Heart right ventricle (tissue), 16 donors: ENCODE measurements at regions not wholly inside any gene's neighbourhood (a gene's known extent, or its start where the extent isn't known, plus 50 kb on each side); places are given as distances from the start of the nearest gene placed in this dataset.
A peak's percentile ranks its signal among the peaks of the same experiment; 100 is the strongest.

Experiments used
- ATAC-seq, 8 donors: fragments of 200-7000 bp; cut with Tn5 transposase; one replicate each; pipeline ENCODE4 v1.9.1; 2020; ENCODE audit warnings: mild to moderate bottlenecking in 8 of 8, moderate library complexity in 8 of 8, moderate number of reproducible peaks in 1 of 8
- DNase-seq, 2 donors: peaks; one replicate each; pipeline ENCODE4 v3.0.0-alpha.2; 2020
- H3K27ac ChIP-seq, 10 donors: fragments of 200-600 bp; sonication (generic) in 2 of 10; one replicate each; pipeline versions ENCODE4 v1.5.0 to v1.8.0; 2020 to 2022; ENCODE audit warnings: mild to moderate bottlenecking in 3 of 10
- H3K27me3 ChIP-seq, 7 donors: fragments of 200-600 bp; one replicate each; pipeline ENCODE4 v1.8.0; 2021 to 2022; ENCODE audit warnings: mild to moderate bottlenecking in 2 of 7
- H3K36me3 ChIP-seq, 9 donors: fragments of 200-600 bp; sonication (generic) in 1 of 9; one replicate each; pipeline versions ENCODE4 v1.5.0 to v1.8.0; 2020 to 2022; ENCODE audit warnings: mild to moderate bottlenecking in 2 of 9
- H3K4me1 ChIP-seq, 9 donors: fragments of 200-600 bp; sonication (generic) in 1 of 9; one replicate each; pipeline versions ENCODE4 v1.5.0 to v1.8.0; 2020 to 2022; ENCODE audit warnings: mild to moderate bottlenecking in 4 of 9
- H3K4me3 ChIP-seq, 10 donors: fragments of 200-600 bp; sonication (generic) in 2 of 10; one replicate each; pipeline versions ENCODE4 v1.5.0 to v1.8.0; 2020 to 2022; ENCODE audit warnings: mild to moderate bottlenecking in 7 of 10, moderate library complexity in 2 of 10
- H3K9me3 ChIP-seq, 11 donors: fragments of 200-600 bp in 10 of 11; sonication (generic) in 2 of 11; one replicate each; pipeline versions ENCODE4 v1.5.0 to v1.8.0; 2013 to 2022; ENCODE audit warnings: mild to moderate bottlenecking in 2 of 11, control low read depth in 1 of 11, moderate library complexity in 1 of 11
- CTCF ChIP-seq, 9 donors: fragments of 200-600 bp; sonication (generic) in 2 of 9; IDR thresholded peaks; one replicate each; pipeline versions ENCODE4 v1.5.0 to v1.8.0; 2021 to 2022; ENCODE audit warnings: antibody characterized with exemption in 9 of 9, mild to moderate bottlenecking in 5 of 9, moderate library complexity in 1 of 9
- WGBS, 2 donors: extraction: QIAGEN DNeasy Blood & Tissue Kit; methylation state at CpG; one replicate each; pipeline ENCODE4 v1.1.7; 2013; ENCODE audit warnings: inconsistent platforms in 1 of 2; 5-methylcytosine and 5-hydroxymethylcytosine counted together
- intact Hi-C, 10 donors: fragments of 100-400 bp; cut with DNase I; formaldehyde crosslinking; loops; one replicate each; pipeline versions ENCODE4 v1.11.1 to v1.14.2; 2022
- donor health status: Arrhythmogenic right ventricular cardiomyopathy.
- donor health status: ischemic (EF 13 %, LVEDD 7.1; RV severe dilation, severe dysfunction).
- donor health status: healthy with polysubstance abuse.
- donor health status: DM: no; HTN: yes; CAD: no.
- donor health status: DM: no; HTN: no; CAD: no.
- donor health status: ischemic (EF 25% LVEDD 6.9; RV normal size, moderate dysfunction).
- donor health status: ischemic (EF 25% LVEDD 5.7; RV mildly dilated, moderate dysfunction).
- donor health status: healthy.
- donor health status: DM: yes; HTN: yes; CAD: no.
- donor health status: Ischemic cardiomyopathy.
- donor health status: ischemic (EF 35%, LVEDD 5.7; RV mildly dilated, moderate dysfunction).
- donor health status: nonischemic (EF 11% LVEDD 7.7; RV severe dilation, severe dysfunction).
- donor health status: DM: yes; HTN: yes; CAD: no.
- donor health status: PGD.
- donor health status: ischemic (EF 29% LVEDD 5.4; RV normal size, mild dysfunction).
- donor health status: nonischemic (EF 23%, LVEDD 6.1; RV moderate dilation, normal function).

GRCh38 chr10:109418795-109419194, 504.5 kb downstream of the XPNPEP1 start:
- no peaks in the 10 kb centered on the region for H3K27me3 ChIP-seq
- H3K36me3 ChIP-seq = no peaks in the 10 kb centered on the region
- ATAC-seq (no peak), DNase-seq (no peak)
- 72 to 77% methylated on average over 3 of the region's 3 CpGs for WGBS, 2 donors
- H3K4me1 ChIP-seq = no peaks in the 10 kb centered on the region
- H3K4me3 ChIP-seq = no peak overlapping the region
- TF ChIP-seq CTCF (IDR thresholded peaks at IDR 0.05) = no peak
- H3K27ac ChIP-seq = no peak overlapping the region
- intact Hi-C loops = no loop called here
- H3K9me3 ChIP-seq = peaks cover 0 to 2% (median 0%) of the 10 kb centered on the region in 11 donors

- TF ChIP-seq CTCF (IDR thresholded peaks at IDR 0.05) = no peak
- intact Hi-C loops = no loop called here
- H3K27me3 ChIP-seq = no peaks in the 10 kb centered on the region
- no peaks in the 10 kb centered on the region for H3K4me1 ChIP-seq
- 46 to 53% methylated on average over 4 of the region's 4 CpGs for WGBS, 2 donors
- DNase-seq (no peak), ATAC-seq (no peak)
- no peak overlapping the region for H3K4me3 ChIP-seq
- no peaks in the 10 kb centered on the region for H3K36me3 ChIP-seq
- H3K27ac ChIP-seq = no peak overlapping the region
- H3K9me3 ChIP-seq = peaks cover 0 to 2% (median 0%) of the 10 kb centered on the region in 11 donors
These were observed 505.5 kb downstream of the XPNPEP1 start for GRCh38 chr10:109417803-109418202.

GRCh38 chr10:109412353-109412752, 511.0 kb downstream of the XPNPEP1 start:
- Histone ChIP-seq H3K4me3 (no peak overlapping the region), H3K27me3 (no peaks in the 10 kb centered on the region), H3K4me1 (no peaks in the 10 kb centered on the region), H3K36me3 (no peaks in the 10 kb centered on the region), H3K27ac (no peak overlapping the region), H3K9me3 (no peaks in the 10 kb centered on the region)
- DNase-seq (no peak), ATAC-seq (no peak)
- WGBS, 2 donors = 87 to 97% methylated on average over 1 of the region's 1 CpG
- no peak for TF ChIP-seq CTCF (IDR thresholded peaks at IDR 0.05)
- intact Hi-C loops = no loop called here

- intact Hi-C loops = no loop called here
- no peak for ATAC-seq
These were observed 511.4 kb downstream of the XPNPEP1 start for GRCh38 chr10:109411917-109412316.

More at GRCh38 chr10:109411917-109412316, 511.4 kb downstream of the XPNPEP1 start:
- TF ChIP-seq CTCF (IDR thresholded peaks at IDR 0.05) = peak in 1 of 9 donors; percentile 5
- WGBS, 2 donors = 33 to 36% methylated on average over 3 of the region's 3 CpGs
- no peaks in the 10 kb centered on the region for H3K4me1 ChIP-seq
- H3K27ac ChIP-seq = no peak overlapping the region
- no peak for DNase-seq
- H3K9me3 ChIP-seq = no peaks in the 10 kb centered on the region
- H3K36me3 ChIP-seq = no peaks in the 10 kb centered on the region
- no peak overlapping the region for H3K4me3 ChIP-seq
- H3K27me3 ChIP-seq = no peaks in the 10 kb centered on the region
